ENCODE measurements at regions not wholly inside any gene's neighbourhood (a gene's known extent, or its start where the extent isn't known, plus 50 kb on each side); places are given as distances from the start of the nearest gene placed in this dataset.
"Not testable (repeated sequence)": the region's sequence is repeated elsewhere in the genome, so short reads cannot be mapped to it uniquely, and the experiment has no call there.

DNA sequence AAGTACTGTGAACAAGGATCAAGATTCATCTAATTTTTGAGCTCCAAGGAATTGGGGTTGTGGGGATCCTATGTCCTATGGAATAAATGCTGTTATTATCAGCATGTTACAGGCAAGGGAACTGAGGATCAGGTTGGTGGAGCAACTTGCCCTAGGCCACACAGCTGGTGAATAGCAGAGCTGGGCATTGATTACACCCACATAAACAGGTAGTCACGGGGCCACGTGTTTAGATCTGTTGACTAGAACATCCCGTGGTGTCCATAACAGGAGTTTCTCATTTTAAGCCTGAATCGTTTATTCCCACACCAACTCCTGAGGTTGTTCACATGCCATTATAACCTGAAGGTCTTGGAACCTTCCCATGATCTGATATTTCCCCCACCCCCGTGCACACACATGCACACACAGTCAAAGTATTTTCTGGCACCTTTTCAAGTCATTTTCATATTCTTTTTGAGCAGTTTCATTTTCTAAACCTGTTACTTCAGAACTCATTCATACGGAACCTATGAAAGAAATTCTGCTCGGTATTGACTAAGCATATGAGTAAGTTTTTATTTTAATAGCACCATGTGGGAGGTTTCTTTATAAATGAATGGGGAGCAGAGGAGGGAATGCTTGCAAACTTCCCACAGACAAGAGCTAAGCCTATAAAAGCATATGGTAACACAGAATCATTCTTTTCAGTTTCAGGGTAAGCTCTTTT lies 338.1 kb downstream of the ANAPC1 start:
- DNase-seq (ENCODE audit: low read depth, low spot score); H3K4me3 ChIP-seq (ENCODE audit: insufficient read length, low read depth): not testable (repeated sequence)

DNA sequence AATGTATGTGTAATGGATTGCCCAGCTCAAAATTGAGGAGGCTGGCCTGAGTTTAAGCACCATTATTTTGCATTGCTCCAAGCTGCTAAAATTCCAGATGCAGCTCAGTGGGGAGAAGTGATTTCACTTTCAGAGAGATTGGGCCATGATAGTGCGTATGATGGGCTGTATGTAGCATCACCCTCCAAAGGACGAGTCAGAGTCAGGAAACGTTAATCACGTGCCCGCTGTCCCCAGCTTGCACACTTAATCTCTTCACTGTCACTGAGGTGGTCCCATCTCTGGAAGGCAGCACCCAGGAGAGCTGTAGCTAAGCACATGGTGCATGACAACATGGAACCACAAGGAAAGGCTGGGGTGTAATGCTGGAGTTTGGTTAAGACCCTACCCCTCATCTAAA lies 337.4 kb downstream of the ANAPC1 start:
- H3K9me3 ChIP-seq (ENCODE audit: insufficient read depth, low read length); DNase-seq (ENCODE audit: low read depth, low spot score): not testable (repeated sequence)

More for the DNA sequence above, 338.1 kb downstream of the ANAPC1 start:
- not testable (repeated sequence) for H3K27me3 ChIP-seq (ENCODE audit: insufficient read depth, insufficient read length); H3K4me1 ChIP-seq (ENCODE audit: insufficient read depth, insufficient read length); H3K36me3 ChIP-seq (ENCODE audit: insufficient read depth, insufficient read length, low read length); H3K9ac ChIP-seq (ENCODE audit: insufficient read length, low read depth); H3K9me3 ChIP-seq (ENCODE audit: insufficient read depth, low read length)

DNA sequence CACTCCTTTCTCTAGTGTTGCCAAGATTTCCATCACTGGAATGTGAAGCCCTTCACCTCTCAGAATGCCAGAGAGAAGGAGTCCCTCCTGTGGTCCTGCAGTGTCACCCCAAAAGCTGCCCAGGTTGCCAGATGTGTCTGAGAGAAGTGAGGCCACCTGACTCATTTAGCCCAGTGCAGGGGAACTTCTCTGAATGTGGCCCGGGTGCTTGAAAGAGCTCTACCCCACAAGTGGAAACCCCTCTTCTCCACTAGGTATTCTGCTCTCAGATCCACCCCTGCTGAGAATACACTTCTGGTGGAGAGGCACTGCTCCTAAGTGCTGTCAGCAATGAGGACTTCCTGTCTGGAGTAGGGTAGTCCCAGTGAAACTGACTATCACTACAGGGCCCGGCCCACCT lies 334.8 kb downstream of the ANAPC1 start:
- not testable (repeated sequence) for H3K36me3 ChIP-seq (ENCODE audit: insufficient read depth, insufficient read length, low read length); H3K9me3 ChIP-seq (ENCODE audit: insufficient read depth, low read length); H3K4me3 ChIP-seq (ENCODE audit: insufficient read length, low read depth); DNase-seq (ENCODE audit: low read depth, low spot score); H3K27me3 ChIP-seq (ENCODE audit: insufficient read depth, insufficient read length); H3K4me1 ChIP-seq (ENCODE audit: insufficient read depth, insufficient read length); H3K9ac ChIP-seq (ENCODE audit: insufficient read length, low read depth)

More for the DNA sequence above, 337.4 kb downstream of the ANAPC1 start:
- not testable (repeated sequence) for H3K27me3 ChIP-seq (ENCODE audit: insufficient read depth, insufficient read length); H3K36me3 ChIP-seq (ENCODE audit: insufficient read depth, insufficient read length, low read length); H3K9ac ChIP-seq (ENCODE audit: insufficient read length, low read depth); H3K4me1 ChIP-seq (ENCODE audit: insufficient read depth, insufficient read length); H3K4me3 ChIP-seq (ENCODE audit: insufficient read length, low read depth)

DNA sequence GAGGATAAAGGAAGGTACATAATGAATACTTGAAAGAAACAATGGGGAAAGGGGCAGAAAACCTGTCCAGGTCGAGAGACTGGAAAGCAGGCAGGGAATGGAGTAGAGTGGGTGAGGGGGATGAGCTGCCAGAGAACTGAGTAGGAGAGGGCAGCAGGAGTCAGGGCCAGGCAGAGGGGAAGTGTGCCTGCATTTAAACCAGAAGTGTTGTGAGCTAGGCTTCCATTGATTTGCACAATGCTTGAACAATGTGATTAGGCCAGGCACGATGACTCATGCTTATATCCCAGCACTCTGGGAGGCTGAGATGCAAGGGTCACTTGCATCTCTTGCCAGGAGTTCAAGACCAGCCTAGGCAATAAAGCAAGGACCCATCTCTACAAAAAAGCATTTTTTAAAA lies 332.6 kb downstream of the ANAPC1 start:
- H3K27me3 ChIP-seq (ENCODE audit: insufficient read depth, insufficient read length); H3K4me1 ChIP-seq (ENCODE audit: insufficient read depth, insufficient read length); DNase-seq (ENCODE audit: low read depth, low spot score); H3K9me3 ChIP-seq (ENCODE audit: insufficient read depth, low read length); H3K36me3 ChIP-seq (ENCODE audit: insufficient read depth, insufficient read length, low read length); H3K4me3 ChIP-seq (ENCODE audit: insufficient read length, low read depth); H3K9ac ChIP-seq (ENCODE audit: insufficient read length, low read depth): not testable (repeated sequence)

DNA sequence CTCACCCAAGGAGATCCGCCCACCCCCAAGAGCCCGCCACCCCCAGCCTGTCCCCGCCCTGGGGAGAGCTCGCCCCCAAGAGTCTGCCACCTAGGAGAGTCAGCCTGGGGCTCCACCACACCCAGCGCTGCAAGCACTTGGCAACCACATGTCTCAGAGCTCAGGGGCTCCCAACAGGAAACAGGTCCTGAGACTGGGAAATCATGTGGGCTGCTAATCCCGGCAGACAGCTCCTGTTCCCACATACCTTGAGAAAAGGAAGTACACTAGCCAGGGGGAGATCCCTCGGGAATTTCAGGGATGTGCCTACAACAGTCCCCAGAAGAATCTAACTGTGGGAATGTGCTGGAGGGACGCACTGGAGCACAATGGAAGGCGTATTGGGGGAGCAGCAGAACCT lies 331.4 kb downstream of the ANAPC1 start:
- H3K36me3 ChIP-seq (ENCODE audit: insufficient read depth, insufficient read length, low read length); DNase-seq (ENCODE audit: low read depth, low spot score); H3K9ac ChIP-seq (ENCODE audit: insufficient read length, low read depth); H3K4me1 ChIP-seq (ENCODE audit: insufficient read depth, insufficient read length); H3K27me3 ChIP-seq (ENCODE audit: insufficient read depth, insufficient read length); H3K9me3 ChIP-seq (ENCODE audit: insufficient read depth, low read length); H3K4me3 ChIP-seq (ENCODE audit: insufficient read length, low read depth): not testable (repeated sequence)

DNA sequence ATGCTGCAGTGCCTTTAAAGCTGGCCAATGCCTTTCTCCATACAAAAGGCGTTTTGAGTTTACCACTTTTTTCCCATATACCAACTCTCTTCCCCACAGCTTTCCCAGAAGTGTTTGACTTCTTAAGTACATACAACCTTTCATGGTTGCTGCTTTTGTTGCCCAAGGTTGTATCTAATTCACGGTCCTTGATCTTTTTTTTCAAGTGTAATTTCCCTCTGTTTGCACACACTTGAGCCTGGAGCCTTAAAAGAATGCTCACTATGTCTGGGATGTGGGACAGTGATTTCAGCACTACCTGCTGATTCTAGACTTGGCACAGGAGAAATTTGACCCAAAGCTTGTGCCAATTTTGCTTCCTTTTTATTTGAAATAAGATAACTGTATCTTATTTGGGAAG lies 324.7 kb downstream of the ANAPC1 start:
- not testable (repeated sequence) for H3K36me3 ChIP-seq (ENCODE audit: insufficient read depth, insufficient read length, low read length); DNase-seq (ENCODE audit: low read depth, low spot score); H3K9ac ChIP-seq (ENCODE audit: insufficient read length, low read depth); H3K9me3 ChIP-seq (ENCODE audit: insufficient read depth, low read length); H3K4me3 ChIP-seq (ENCODE audit: insufficient read length, low read depth); H3K4me1 ChIP-seq (ENCODE audit: insufficient read depth, insufficient read length); H3K27me3 ChIP-seq (ENCODE audit: insufficient read depth, insufficient read length)

DNA sequence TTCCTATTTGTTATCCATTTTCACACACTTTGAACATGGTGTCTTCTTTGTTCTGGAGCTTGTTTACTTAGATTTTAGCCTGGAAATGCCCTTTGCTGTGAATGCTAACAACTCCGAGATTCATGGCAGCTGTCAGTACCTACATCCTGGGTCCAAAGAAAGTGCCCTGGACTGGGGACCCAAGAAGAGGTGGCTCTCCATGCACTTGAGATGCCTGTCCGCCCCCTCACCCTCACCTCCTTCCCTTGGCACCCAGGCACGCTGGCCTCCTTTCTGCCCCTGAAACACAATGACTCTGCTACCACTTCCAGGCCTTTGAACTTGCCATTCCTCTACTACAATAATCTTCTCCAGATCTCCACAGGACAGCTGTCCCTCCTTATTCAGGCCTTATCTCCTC lies 324.2 kb downstream of the ANAPC1 start:
- not testable (repeated sequence) for H3K9ac ChIP-seq (ENCODE audit: insufficient read length, low read depth); H3K4me3 ChIP-seq (ENCODE audit: insufficient read length, low read depth); H3K4me1 ChIP-seq (ENCODE audit: insufficient read depth, insufficient read length); H3K36me3 ChIP-seq (ENCODE audit: insufficient read depth, insufficient read length, low read length); DNase-seq (ENCODE audit: low read depth, low spot score); H3K27me3 ChIP-seq (ENCODE audit: insufficient read depth, insufficient read length); H3K9me3 ChIP-seq (ENCODE audit: insufficient read depth, low read length)

DNA sequence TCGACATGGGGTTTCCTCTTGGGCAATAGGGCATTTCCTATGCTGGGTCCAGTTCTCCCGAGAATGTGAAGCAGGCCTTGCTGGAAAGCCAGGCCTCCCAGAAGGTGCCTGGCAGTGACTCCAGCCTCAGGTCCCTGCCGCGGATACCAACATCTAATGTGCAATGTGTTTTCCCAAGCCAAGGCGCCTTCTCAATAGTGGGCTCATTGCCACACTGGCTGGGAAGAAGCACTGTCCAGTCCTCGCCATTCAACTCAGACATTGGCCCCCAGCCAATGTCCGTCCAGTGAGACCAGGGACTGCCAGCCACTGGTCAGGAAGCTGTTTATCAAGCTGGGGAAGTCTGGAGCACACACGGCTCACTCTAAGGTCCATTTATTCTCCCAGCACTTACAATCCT lies 317.9 kb downstream of the ANAPC1 start:
- H3K9ac ChIP-seq (ENCODE audit: insufficient read length, low read depth); H3K4me3 ChIP-seq (ENCODE audit: insufficient read length, low read depth); H3K27me3 ChIP-seq (ENCODE audit: insufficient read depth, insufficient read length); H3K36me3 ChIP-seq (ENCODE audit: insufficient read depth, insufficient read length, low read length); DNase-seq (ENCODE audit: low read depth, low spot score); H3K4me1 ChIP-seq (ENCODE audit: insufficient read depth, insufficient read length); H3K9me3 ChIP-seq (ENCODE audit: insufficient read depth, low read length): not testable (repeated sequence)

DNA sequence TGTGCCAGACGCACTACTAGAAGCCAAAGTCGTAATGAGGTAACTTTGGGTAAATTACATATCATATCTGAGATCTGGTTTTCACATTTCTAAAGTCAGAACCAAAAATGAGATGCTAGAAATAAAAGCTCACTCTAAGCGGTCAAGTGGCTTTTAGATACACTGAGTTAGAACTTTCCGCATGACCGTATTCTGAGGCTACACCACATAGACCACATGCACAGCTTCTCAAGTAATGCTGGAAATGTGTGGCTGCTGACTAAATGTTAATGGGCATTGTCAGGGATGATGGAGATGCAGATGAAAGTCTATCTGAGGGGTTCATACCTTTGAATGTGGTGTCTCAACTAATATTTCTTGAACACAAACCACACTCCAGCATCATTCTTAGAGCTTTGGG lies 316.8 kb downstream of the ANAPC1 start:
- H3K9ac ChIP-seq (ENCODE audit: insufficient read length, low read depth); H3K4me1 ChIP-seq (ENCODE audit: insufficient read depth, insufficient read length); H3K4me3 ChIP-seq (ENCODE audit: insufficient read length, low read depth); H3K36me3 ChIP-seq (ENCODE audit: insufficient read depth, insufficient read length, low read length); H3K9me3 ChIP-seq (ENCODE audit: insufficient read depth, low read length); H3K27me3 ChIP-seq (ENCODE audit: insufficient read depth, insufficient read length); DNase-seq (ENCODE audit: low read depth, low spot score): not testable (repeated sequence)

DNA sequence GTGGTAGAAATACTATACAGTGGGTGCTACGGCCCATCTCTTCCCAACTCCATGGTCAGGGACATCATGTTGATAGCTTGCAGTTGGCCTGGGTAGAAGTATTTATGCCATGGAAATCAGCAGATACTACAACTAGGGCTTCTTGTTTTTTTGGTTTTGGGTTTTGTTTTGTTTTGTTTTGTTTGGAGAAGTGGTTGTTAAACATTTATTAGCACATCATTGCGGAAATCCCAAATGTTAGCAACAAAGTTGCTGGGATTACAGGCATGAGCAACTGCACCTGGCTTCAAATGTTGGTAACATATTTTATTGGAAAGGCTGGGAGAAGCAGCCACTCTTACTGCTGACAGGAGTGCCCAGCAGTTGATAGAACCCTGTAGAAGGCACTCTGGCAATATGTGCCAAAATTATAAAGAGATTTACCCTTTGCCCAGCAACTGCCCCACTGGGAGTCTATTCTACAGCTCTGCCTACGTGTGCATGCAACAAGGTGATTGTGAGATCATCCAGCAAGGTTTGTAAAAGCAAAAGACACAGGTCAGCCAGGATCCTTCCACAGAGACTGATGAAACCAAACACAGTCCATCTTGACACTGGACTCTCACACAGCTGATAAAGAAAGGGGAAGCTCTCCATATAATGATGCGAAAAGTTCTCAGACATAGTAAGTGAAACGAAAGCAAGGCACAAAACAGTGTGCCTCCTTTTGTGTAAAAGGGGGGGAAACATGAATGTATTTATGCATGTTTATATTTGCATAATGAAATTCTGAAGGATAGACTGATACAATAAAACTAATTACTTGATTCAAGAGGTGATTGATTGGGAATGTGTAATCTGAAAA lies 314.4 kb downstream of the ANAPC1 start:
- H3K9ac ChIP-seq (ENCODE audit: insufficient read length, low read depth); H3K4me3 ChIP-seq (ENCODE audit: insufficient read length, low read depth); H3K4me1 ChIP-seq (ENCODE audit: insufficient read depth, insufficient read length); H3K27me3 ChIP-seq (ENCODE audit: insufficient read depth, insufficient read length); H3K9me3 ChIP-seq (ENCODE audit: insufficient read depth, low read length); DNase-seq (ENCODE audit: low read depth, low spot score); H3K36me3 ChIP-seq (ENCODE audit: insufficient read depth, insufficient read length, low read length): not testable (repeated sequence)

DNA sequence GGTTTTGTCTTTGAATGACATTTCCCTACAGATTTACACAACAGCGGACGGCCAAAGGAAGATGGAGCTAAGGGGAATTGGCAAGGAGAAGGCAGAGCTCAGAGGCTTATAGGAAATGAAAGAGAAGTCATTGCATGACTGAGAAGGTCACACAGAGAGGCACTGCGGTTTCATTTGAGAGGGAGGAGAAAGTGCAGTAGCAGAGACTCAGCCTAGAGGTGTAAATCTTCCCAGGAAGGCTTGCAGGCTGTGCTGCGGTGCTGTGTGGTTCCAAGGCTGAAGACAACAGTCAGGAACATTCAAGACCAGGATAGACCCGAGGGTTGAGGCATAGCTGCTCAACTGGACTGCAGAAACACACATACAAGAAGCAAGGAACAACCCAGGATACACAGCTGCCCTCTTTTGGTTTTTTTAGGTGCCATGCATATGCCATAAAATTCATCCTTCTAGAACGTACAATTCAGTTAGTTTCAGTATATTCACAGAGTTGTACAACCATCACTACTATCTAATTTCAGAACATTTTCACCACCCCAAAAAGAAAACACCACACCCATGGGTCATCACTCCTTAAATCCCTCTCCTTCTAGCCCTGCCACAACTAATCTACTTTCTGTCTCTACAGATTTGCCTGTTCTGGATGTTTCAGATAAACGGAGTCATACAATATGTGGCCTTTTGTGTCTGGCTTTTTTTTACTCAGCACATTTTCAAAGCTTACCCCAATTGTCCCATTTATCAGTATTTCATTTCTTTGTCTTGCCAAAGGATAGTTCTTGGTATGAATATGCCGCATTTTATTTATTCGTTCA lies 313.5 kb downstream of the ANAPC1 start:
- not testable (repeated sequence) for DNase-seq (ENCODE audit: low read depth, low spot score); H3K9me3 ChIP-seq (ENCODE audit: insufficient read depth, low read length); H3K4me1 ChIP-seq (ENCODE audit: insufficient read depth, insufficient read length); H3K9ac ChIP-seq (ENCODE audit: insufficient read length, low read depth); H3K36me3 ChIP-seq (ENCODE audit: insufficient read depth, insufficient read length, low read length); H3K4me3 ChIP-seq (ENCODE audit: insufficient read length, low read depth); H3K27me3 ChIP-seq (ENCODE audit: insufficient read depth, insufficient read length)

Data from NT2/D1 (cell line).